ENCODE measurements at regions not wholly inside any gene's neighbourhood (a gene's known extent, or its start where the extent isn't known, plus 50 kb on each side); places are given as distances from the start of the nearest gene placed in this dataset.
"Not testable (repeated sequence)": the region's sequence is repeated elsewhere in the genome, so short reads cannot be mapped to it uniquely, and the experiment has no call there.

DNA sequence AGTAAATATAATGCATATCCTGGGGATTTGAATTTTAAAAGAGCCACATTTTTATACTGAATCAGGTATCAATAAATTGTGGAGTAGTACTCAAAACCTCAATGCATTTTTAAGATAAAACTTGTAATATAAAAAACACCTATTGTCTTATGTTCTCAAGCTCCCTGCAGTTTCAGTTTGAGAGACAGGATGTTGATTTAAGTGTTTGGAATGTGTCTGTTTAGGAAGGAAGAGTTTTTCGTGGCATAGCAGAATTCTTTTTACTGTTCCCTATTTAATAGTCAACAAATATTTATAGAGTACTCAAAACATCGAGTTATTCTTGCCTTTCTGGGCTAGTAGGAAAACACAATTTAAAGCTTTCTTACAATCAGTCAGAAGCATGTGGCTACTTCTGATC lies 146.1 kb upstream of the BCHE start:
- Histone ChIP-seq H4K91ac (ENCODE audit: low read depth, low read length, poor library complexity) (no peak overlapping the region), H3K14ac (ENCODE audit: low read length) (no peak overlapping the region), H3K27me3 (ENCODE audit: control insufficient read depth in 3 of 3, insufficient read depth in 3 of 3, low read depth in 1 of 3, low read length in 3 of 3) (no peaks in the 10 kb centered on the region), H4K8ac (ENCODE audit: low read depth, low read length) (no peak overlapping the region), H3K18ac (ENCODE audit: low read length) (no peak overlapping the region), H2BK5ac (ENCODE audit: low read length) (no peak overlapping the region), H3K4me2 (ENCODE audit: insufficient read depth, low read length, poor library complexity, severe bottlenecking) (no peak overlapping the region), H2BK12ac (ENCODE audit: low read length) (no peak overlapping the region), H3K36me3 (replicated peaks in 1 of 2; ENCODE audit: control insufficient read depth in 2 of 2, insufficient read depth in 2 of 2, low read length in 2 of 2) (no peaks in the 10 kb centered on the region), H3K9me3 (replicated peaks in 1 of 2; ENCODE audit: control insufficient read depth in 2 of 2, insufficient read depth in 1 of 2, low read depth in 1 of 2, low read length in 2 of 2) (no peaks in the 10 kb centered on the region), H3K4ac (ENCODE audit: low read length) (no peak overlapping the region), H3K9ac (ENCODE audit: low read depth, low read length, poor library complexity) (no peak overlapping the region), H3K27ac (replicated peaks; ENCODE audit: low read length) (no peak overlapping the region), H3K23ac (ENCODE audit: low read depth, low read length, poor library complexity) (no peak overlapping the region), H3K79me1 (ENCODE audit: low read depth, low read length) (no peaks in the 10 kb centered on the region), H3K4me3 (ENCODE audit: low read length in 2 of 2) (no peak overlapping the region), H2AK5ac (ENCODE audit: low read depth, low read length) (no peak overlapping the region), H2BK15ac (ENCODE audit: low read length) (no peak overlapping the region), H2BK120ac (ENCODE audit: low read depth, low read length) (no peak overlapping the region), H2AFZ (ENCODE audit: low read length) (no peak overlapping the region), H3K4me1 (ENCODE audit: control insufficient read depth in 2 of 2, insufficient read depth in 1 of 2, low read depth in 1 of 2, low read length in 2 of 2) (peaks cover 0 to 10% of the 10 kb centered on the region in 2 donors)
- no CpG with 5 or more reads among the region's 2 CpGs for WGBS, 2 donors (ENCODE audit: extremely low coverage in 2 of 2, insufficient read length in 2 of 2, insufficient replicate concordance in 1 of 2)
- DNase-seq (ENCODE audit: low spot score) = no peak

DNA sequence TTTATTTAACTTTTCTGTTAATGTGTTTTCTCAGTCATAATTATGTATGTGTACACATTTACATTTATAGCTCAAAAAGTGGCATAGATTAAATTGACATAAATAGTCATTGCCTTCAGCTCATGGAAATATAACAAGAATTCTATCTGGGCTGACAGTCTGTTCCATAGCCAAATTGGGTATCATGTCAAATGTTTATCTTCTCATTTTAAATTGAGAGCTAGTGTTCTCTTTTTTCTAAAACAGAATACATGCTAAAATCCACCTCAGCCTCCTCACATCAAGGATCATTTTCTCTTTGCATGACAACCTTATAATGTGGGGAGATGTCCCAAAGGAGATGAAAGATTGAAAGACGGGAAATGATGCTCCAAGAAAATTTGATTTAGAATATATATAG lies 144.1 kb upstream of the BCHE start:
- H2BK120ac ChIP-seq (ENCODE audit: low read depth, low read length) = no peak overlapping the region
- H3K4me2 ChIP-seq (ENCODE audit: insufficient read depth, low read length, poor library complexity, severe bottlenecking) = no peak overlapping the region
- 100% methylated on average over 1 of the region's 1 CpG; no CpG with 5 or more reads in 1 of the 2 donors for WGBS, 2 donors (ENCODE audit: extremely low coverage in 2 of 2, insufficient read length in 2 of 2, insufficient replicate concordance in 1 of 2)
- H3K79me1 ChIP-seq (ENCODE audit: low read depth, low read length) = no peaks in the 10 kb centered on the region
- no peak overlapping the region for H4K91ac ChIP-seq (ENCODE audit: low read depth, low read length, poor library complexity)
- no peaks in the 10 kb centered on the region for H3K9me3 ChIP-seq (replicated peaks in 1 of 2; ENCODE audit: control insufficient read depth in 2 of 2, insufficient read depth in 1 of 2, low read depth in 1 of 2, low read length in 2 of 2)
- H3K4ac ChIP-seq (ENCODE audit: low read length) = no peak overlapping the region
- peaks cover 0 to 10% of the 10 kb centered on the region in 2 donors for H3K4me1 ChIP-seq (ENCODE audit: control insufficient read depth in 2 of 2, insufficient read depth in 1 of 2, low read depth in 1 of 2, low read length in 2 of 2)
- no peak overlapping the region for H2BK15ac ChIP-seq (ENCODE audit: low read length)
- H3K9ac ChIP-seq (ENCODE audit: low read depth, low read length, poor library complexity) = no peak overlapping the region
- H3K23ac ChIP-seq (ENCODE audit: low read depth, low read length, poor library complexity) = no peak overlapping the region
- H2AFZ ChIP-seq (ENCODE audit: low read length) = no peak overlapping the region
- H2BK12ac ChIP-seq (ENCODE audit: low read length) = no peak overlapping the region
- no peak overlapping the region for H3K27ac ChIP-seq (replicated peaks; ENCODE audit: low read length)
- H3K36me3 ChIP-seq (replicated peaks in 1 of 2; ENCODE audit: control insufficient read depth in 2 of 2, insufficient read depth in 2 of 2, low read length in 2 of 2) = no peaks in the 10 kb centered on the region
- H3K18ac ChIP-seq (ENCODE audit: low read length) = no peak overlapping the region
- no peak for DNase-seq (ENCODE audit: low spot score)
- no peak overlapping the region for H4K8ac ChIP-seq (ENCODE audit: low read depth, low read length)
- no peak overlapping the region for H2BK5ac ChIP-seq (ENCODE audit: low read length)
- no peak overlapping the region for H2AK5ac ChIP-seq (ENCODE audit: low read depth, low read length)
- H3K4me3 ChIP-seq (ENCODE audit: low read length in 2 of 2) = no peak overlapping the region
- no peaks in the 10 kb centered on the region for H3K27me3 ChIP-seq (ENCODE audit: control insufficient read depth in 3 of 3, insufficient read depth in 3 of 3, low read depth in 1 of 3, low read length in 3 of 3)
- H3K14ac ChIP-seq (ENCODE audit: low read length) = no peak overlapping the region

- not testable (repeated sequence) for H2BK5ac ChIP-seq (ENCODE audit: low read length)
Observed at GRCh38 chr3:165960825-165961224, 123.6 kb upstream of the BCHE start.

GRCh38 chr3:165954171-165954570 lies 116.9 kb upstream of the BCHE start:
- H3K27ac ChIP-seq (replicated peaks; ENCODE audit: low read length) = no peak overlapping the region
- no peak overlapping the region for H3K9ac ChIP-seq (ENCODE audit: low read depth, low read length, poor library complexity)
- no peaks in the 10 kb centered on the region for H3K9me3 ChIP-seq (replicated peaks in 1 of 2; ENCODE audit: control insufficient read depth in 2 of 2, insufficient read depth in 1 of 2, low read depth in 1 of 2, low read length in 2 of 2)
- H3K4me1 ChIP-seq (ENCODE audit: control insufficient read depth in 2 of 2, insufficient read depth in 1 of 2, low read depth in 1 of 2, low read length in 2 of 2) = no peaks in the 10 kb centered on the region
- no peak overlapping the region for H4K8ac ChIP-seq (ENCODE audit: low read depth, low read length)
- no peak overlapping the region for H2BK12ac ChIP-seq (ENCODE audit: low read length)
- no peak overlapping the region for H3K23ac ChIP-seq (ENCODE audit: low read depth, low read length, poor library complexity)
- WGBS, 2 donors (ENCODE audit: extremely low coverage in 2 of 2, insufficient read length in 2 of 2, insufficient replicate concordance in 1 of 2) = no CpG with 5 or more reads among the region's 2 CpGs
- H2AFZ ChIP-seq (ENCODE audit: low read length) = no peak overlapping the region
- no peak overlapping the region for H3K14ac ChIP-seq (ENCODE audit: low read length)
- no peaks in the 10 kb centered on the region for H3K27me3 ChIP-seq (ENCODE audit: control insufficient read depth in 3 of 3, insufficient read depth in 3 of 3, low read depth in 1 of 3, low read length in 3 of 3)
- H3K4ac ChIP-seq (ENCODE audit: low read length) = no peak overlapping the region
- no peaks in the 10 kb centered on the region for H3K79me1 ChIP-seq (ENCODE audit: low read depth, low read length)
- H2BK120ac ChIP-seq (ENCODE audit: low read depth, low read length) = no peak overlapping the region
- H4K91ac ChIP-seq (ENCODE audit: low read depth, low read length, poor library complexity) = no peak overlapping the region
- H3K18ac ChIP-seq (ENCODE audit: low read length) = no peak overlapping the region
- H2BK15ac ChIP-seq (ENCODE audit: low read length) = no peak overlapping the region
- no peak for DNase-seq (ENCODE audit: low spot score)
- H2BK5ac ChIP-seq (ENCODE audit: low read length) = no peak overlapping the region
- H3K4me2 ChIP-seq (ENCODE audit: insufficient read depth, low read length, poor library complexity, severe bottlenecking) = no peak overlapping the region
- no peak overlapping the region for H2AK5ac ChIP-seq (ENCODE audit: low read depth, low read length)
- H3K4me3 ChIP-seq (ENCODE audit: low read length in 2 of 2) = no peak overlapping the region
- H3K36me3 ChIP-seq (replicated peaks in 1 of 2; ENCODE audit: control insufficient read depth in 2 of 2, insufficient read depth in 2 of 2, low read length in 2 of 2) = no peaks in the 10 kb centered on the region

More at GRCh38 chr3:165960825-165961224, 123.6 kb upstream of the BCHE start:
- not testable (repeated sequence) for H2AK5ac ChIP-seq (ENCODE audit: low read depth, low read length); H3K36me3 ChIP-seq (replicated peaks in 1 of 2; ENCODE audit: control insufficient read depth in 2 of 2, insufficient read depth in 2 of 2, low read length in 2 of 2); H2BK15ac ChIP-seq (ENCODE audit: low read length); H3K27ac ChIP-seq (replicated peaks; ENCODE audit: low read length); H3K4me1 ChIP-seq (ENCODE audit: control insufficient read depth in 2 of 2, insufficient read depth in 1 of 2, low read depth in 1 of 2, low read length in 2 of 2); H3K23ac ChIP-seq (ENCODE audit: low read depth, low read length, poor library complexity); DNase-seq (ENCODE audit: low spot score); H4K91ac ChIP-seq (ENCODE audit: low read depth, low read length, poor library complexity); H2BK12ac ChIP-seq (ENCODE audit: low read length); H3K9ac ChIP-seq (ENCODE audit: low read depth, low read length, poor library complexity); H3K27me3 ChIP-seq (ENCODE audit: control insufficient read depth in 3 of 3, insufficient read depth in 3 of 3, low read depth in 1 of 3, low read length in 3 of 3); H3K4me3 ChIP-seq (ENCODE audit: low read length in 2 of 2); H3K18ac ChIP-seq (ENCODE audit: low read length); H3K14ac ChIP-seq (ENCODE audit: low read length); H3K4me2 ChIP-seq (ENCODE audit: insufficient read depth, low read length, poor library complexity, severe bottlenecking); H2BK120ac ChIP-seq (ENCODE audit: low read depth, low read length); H2AFZ ChIP-seq (ENCODE audit: low read length); H3K79me1 ChIP-seq (ENCODE audit: low read depth, low read length); H3K9me3 ChIP-seq (replicated peaks in 1 of 2; ENCODE audit: control insufficient read depth in 2 of 2, insufficient read depth in 1 of 2, low read depth in 1 of 2, low read length in 2 of 2); H4K8ac ChIP-seq (ENCODE audit: low read depth, low read length); H3K4ac ChIP-seq (ENCODE audit: low read length)
- WGBS, 2 donors (ENCODE audit: extremely low coverage in 2 of 2, insufficient read length in 2 of 2, insufficient replicate concordance in 1 of 2) = no CpG with 5 or more reads among the region's 3 CpGs
